ENCODE measurements at regions not wholly inside any gene's neighbourhood (a gene's known extent, or its start where the extent isn't known, plus 50 kb on each side); places are given as distances from the start of the nearest gene placed in this dataset.

GRCh38 chr11:91066456-91067047, 843.7 kb upstream of the CHORDC1 start:
- TF ChIP-seq, protein P1, sequence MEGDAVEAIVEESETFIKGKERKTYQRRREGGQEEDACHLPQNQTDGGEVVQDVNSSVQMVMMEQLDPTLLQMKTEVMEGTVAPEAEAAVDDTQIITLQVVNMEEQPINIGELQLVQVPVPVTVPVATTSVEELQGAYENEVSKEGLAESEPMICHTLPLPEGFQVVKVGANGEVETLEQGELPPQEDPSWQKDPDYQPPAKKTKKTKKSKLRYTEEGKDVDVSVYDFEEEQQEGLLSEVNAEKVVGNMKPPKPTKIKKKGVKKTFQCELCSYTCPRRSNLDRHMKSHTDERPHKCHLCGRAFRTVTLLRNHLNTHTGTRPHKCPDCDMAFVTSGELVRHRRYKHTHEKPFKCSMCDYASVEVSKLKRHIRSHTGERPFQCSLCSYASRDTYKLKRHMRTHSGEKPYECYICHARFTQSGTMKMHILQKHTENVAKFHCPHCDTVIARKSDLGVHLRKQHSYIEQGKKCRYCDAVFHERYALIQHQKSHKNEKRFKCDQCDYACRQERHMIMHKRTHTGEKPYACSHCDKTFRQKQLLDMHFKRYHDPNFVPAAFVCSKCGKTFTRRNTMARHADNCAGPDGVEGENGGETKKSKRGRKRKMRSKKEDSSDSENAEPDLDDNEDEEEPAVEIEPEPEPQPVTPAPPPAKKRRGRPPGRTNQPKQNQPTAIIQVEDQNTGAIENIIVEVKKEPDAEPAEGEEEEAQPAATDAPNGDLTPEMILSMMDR (conservative IDR thresholded peaks at IDR 0.05; ENCODE audit: low read depth, low read length): no peak
- TF ChIP-seq EZH2phosphoT487 (IDR thresholded peaks at IDR 0.05; ENCODE audit: borderline replicate concordance, low read length): no peak
- no peak for TF ChIP-seq EZH2 (IDR thresholded peaks at IDR 0.05; ENCODE audit: low read length, unreplicated experiment)
